SU-DHL-6 (cell line): ENCODE measurements at regions not wholly inside any gene's neighbourhood (a gene's known extent, or its start where the extent isn't known, plus 50 kb on each side); places are given as distances from the start of the nearest gene placed in this dataset.

Source experiments
- H2AFZ ChIP-seq: fragments of 200-600 bp; sonication (generic); 2 replicates; pipeline ENCODE4 v1.6.1; 2014; ENCODE audit warnings: low read depth, mild to moderate bottlenecking, moderate library complexity, mixed read lengths, antibody characterized with exemption, low read length; ENCODE audit not compliant: severe bottlenecking
- H3F3A ChIP-seq: fragments of 200-600 bp; shearing (Covaris generic); 2 replicates; pipeline ENCODE4 v1.6.0; 2016; ENCODE audit warnings: antibody characterized with exemption, mild to moderate bottlenecking; ENCODE audit not compliant: insufficient read depth
- H3K27ac ChIP-seq: fragments of 200-600 bp; sonication (generic); 2 replicates; pipeline ENCODE4 v1.5.1; 2016; ENCODE audit warnings: low read depth, mild to moderate bottlenecking, low read length, moderate library complexity, mixed read lengths
- H3K27me3 ChIP-seq: fragments of 200-600 bp; sonication (generic), shearing (Covaris generic); 2 replicates; pipeline ENCODE4 v1.6.0; 2014; ENCODE audit warnings: mild to moderate bottlenecking, low read length
- H3K36me3 ChIP-seq: fragments of 200-600 bp; sonication (generic); 2 replicates; pipeline ENCODE4 v1.6.1; 2014; ENCODE audit warnings: mild to moderate bottlenecking, low read length, mixed read lengths
- H3K4me2 ChIP-seq: fragments of 300-600, 200-600 bp; shearing (Covaris generic), sonication (generic); 2 replicates; pipeline ENCODE4 v1.6.0; 2014; ENCODE audit warnings: low read length, low read depth, mild to moderate bottlenecking; ENCODE audit not compliant: poor library complexity, severe bottlenecking
- H3K4me3 ChIP-seq: fragments of 200-600 bp; sonication (generic); 2 replicates; pipeline ENCODE4 v1.5.1; 2014; ENCODE audit warnings: antibody characterized with exemption, low read length, mild to moderate bottlenecking, mixed read lengths; ENCODE audit not compliant: insufficient read depth, poor library complexity, severe bottlenecking
- H3K79me2 ChIP-seq: fragments of 200-600 bp; sonication (generic); 2 replicates; pipeline ENCODE4 v1.6.1; 2014; ENCODE audit warnings: mild to moderate bottlenecking, low read length, moderate library complexity; ENCODE audit not compliant: insufficient read depth
- H3K9ac ChIP-seq: fragments of 200-600 bp; sonication (generic); 2 replicates; pipeline ENCODE4 v1.7.0; 2014; ENCODE audit warnings: mild to moderate bottlenecking, low read length
- H3K9me2 ChIP-seq: fragments of 200-600 bp; sonication (generic); replicated peaks from 2 replicates; pipeline ENCODE4 v1.6.1; 2014; ENCODE audit warnings: low read length; ENCODE audit not compliant: insufficient read depth
- H3K9me3 ChIP-seq: fragments of 200-600 bp; sonication (generic); 2 replicates; pipeline ENCODE4 v1.6.1; 2014; ENCODE audit warnings: low read length, mixed read lengths; ENCODE audit not compliant: insufficient read depth
- H4K20me1 ChIP-seq: fragments of 200-600 bp; sonication (generic); 2 replicates; pipeline ENCODE4 v1.6.1; 2014; ENCODE audit warnings: low read depth, mild to moderate bottlenecking, antibody characterized with exemption, low read length, moderate library complexity, mixed read lengths
- EZH2phosphoT487 ChIP-seq: fragments of 200-600 bp; sonication (generic), shearing (Covaris generic); conservative IDR thresholded peaks from 2 replicates; pipeline ENCODE4 v1.6.1; 2018; ENCODE audit warnings: mild to moderate bottlenecking, antibody characterized with exemption, low read length, moderate library complexity, mixed read lengths
- TF ChIP-seq, protein P1 (sequence below): fragments of 200-600 bp; sonication (generic); IDR thresholded peaks from one replicate; pipeline ENCODE4 v1.5.1; 2017; ENCODE audit warnings: antibody characterized with exemption, mild to moderate bottlenecking, low read length, moderate library complexity; ENCODE audit not compliant: insufficient read depth, poor library complexity, severe bottlenecking

DNA sequence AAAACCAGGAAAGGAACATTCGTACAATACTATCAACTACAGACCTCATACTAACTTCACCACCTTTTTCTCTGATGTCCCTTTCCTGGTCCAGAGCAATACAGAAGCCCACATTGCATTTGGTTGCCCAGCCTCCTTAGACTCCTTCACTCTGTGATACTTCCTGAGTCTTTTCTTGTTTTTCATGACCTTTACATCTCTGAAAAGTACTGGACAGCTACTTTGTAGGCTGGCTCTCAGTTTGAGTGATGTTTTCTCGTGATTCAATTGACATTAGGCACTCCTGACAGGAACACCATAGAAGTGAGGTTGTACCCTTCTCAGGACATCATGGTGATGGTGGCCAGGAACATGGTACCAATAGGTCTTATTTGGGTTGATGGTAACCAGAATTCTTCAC is 185.9 kb upstream of the SLC39A10 start:
- H3K4me3 ChIP-seq = no peak overlapping the region
- no peaks in the 10 kb centered on the region for H3K9me2 ChIP-seq
- no peaks in the 10 kb centered on the region for H3K27me3 ChIP-seq
- no peak overlapping the region for H3K9ac ChIP-seq
- TF ChIP-seq EZH2phosphoT487 = no peak
- TF ChIP-seq, protein P1, sequence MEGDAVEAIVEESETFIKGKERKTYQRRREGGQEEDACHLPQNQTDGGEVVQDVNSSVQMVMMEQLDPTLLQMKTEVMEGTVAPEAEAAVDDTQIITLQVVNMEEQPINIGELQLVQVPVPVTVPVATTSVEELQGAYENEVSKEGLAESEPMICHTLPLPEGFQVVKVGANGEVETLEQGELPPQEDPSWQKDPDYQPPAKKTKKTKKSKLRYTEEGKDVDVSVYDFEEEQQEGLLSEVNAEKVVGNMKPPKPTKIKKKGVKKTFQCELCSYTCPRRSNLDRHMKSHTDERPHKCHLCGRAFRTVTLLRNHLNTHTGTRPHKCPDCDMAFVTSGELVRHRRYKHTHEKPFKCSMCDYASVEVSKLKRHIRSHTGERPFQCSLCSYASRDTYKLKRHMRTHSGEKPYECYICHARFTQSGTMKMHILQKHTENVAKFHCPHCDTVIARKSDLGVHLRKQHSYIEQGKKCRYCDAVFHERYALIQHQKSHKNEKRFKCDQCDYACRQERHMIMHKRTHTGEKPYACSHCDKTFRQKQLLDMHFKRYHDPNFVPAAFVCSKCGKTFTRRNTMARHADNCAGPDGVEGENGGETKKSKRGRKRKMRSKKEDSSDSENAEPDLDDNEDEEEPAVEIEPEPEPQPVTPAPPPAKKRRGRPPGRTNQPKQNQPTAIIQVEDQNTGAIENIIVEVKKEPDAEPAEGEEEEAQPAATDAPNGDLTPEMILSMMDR = no peak
- no peak overlapping the region for H3K27ac ChIP-seq
- H4K20me1 ChIP-seq = no peaks in the 10 kb centered on the region
- H3K79me2 ChIP-seq = no peaks in the 10 kb centered on the region
- no peaks in the 10 kb centered on the region for H3F3A ChIP-seq
- H2AFZ ChIP-seq = no peak overlapping the region
- no peaks in the 10 kb centered on the region for H3K36me3 ChIP-seq
- H3K9me3 ChIP-seq = no peaks in the 10 kb centered on the region
- no peak overlapping the region for H3K4me2 ChIP-seq

DNA sequence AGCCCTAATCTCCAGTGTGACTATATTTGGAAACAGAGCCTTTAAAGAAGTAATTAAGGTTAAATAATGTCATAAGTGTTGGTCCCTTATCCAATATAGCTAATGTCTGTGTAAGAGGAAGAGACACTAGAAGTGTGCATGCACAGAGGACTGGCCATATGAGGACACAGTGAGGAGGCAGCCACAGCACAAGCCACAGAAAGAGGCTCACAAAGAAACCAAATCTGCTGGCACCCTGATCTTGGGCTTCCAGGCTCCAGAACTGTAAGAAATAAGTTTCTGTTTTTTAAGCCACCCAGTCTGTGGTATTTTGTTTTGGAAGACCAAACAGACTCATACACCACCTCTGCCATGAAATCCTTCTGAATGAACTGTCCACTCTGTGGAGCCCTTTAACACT is 186.4 kb upstream of the SLC39A10 start:
- Histone ChIP-seq H3K4me2 (no peak overlapping the region), H3K27ac (no peak overlapping the region)

DNA sequence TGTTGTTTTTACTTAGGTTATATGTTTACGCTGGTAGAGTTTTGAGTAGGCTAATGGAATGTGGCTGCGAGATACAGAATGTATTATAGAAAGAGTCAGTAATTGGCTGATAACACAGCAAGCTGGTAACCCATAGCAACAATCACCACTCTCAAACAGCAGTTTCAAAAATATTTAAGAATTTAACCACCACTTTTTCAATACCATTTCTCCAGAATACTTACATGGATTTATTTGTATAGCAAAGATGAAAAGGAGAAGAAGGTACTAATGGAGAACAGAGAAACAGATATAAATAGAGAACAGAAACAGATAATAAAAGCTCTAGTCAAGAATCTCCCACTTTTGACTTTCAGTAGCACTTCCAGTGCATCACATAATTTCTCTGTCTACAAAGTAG is 188.3 kb upstream of the SLC39A10 start:
- TF ChIP-seq, protein P1 = no peak
- TF ChIP-seq EZH2phosphoT487 = no peak
- H4K20me1 ChIP-seq = no peaks in the 10 kb centered on the region
- no peaks in the 10 kb centered on the region for H3K9me3 ChIP-seq
- H3K4me2 ChIP-seq = no peak overlapping the region
- H3F3A ChIP-seq = no peaks in the 10 kb centered on the region
- no peaks in the 10 kb centered on the region for H3K27me3 ChIP-seq
- H2AFZ ChIP-seq = no peak overlapping the region
- no peak overlapping the region for H3K4me3 ChIP-seq
- no peak overlapping the region for H3K9ac ChIP-seq
- no peaks in the 10 kb centered on the region for H3K79me2 ChIP-seq
- H3K9me2 ChIP-seq = no peaks in the 10 kb centered on the region
- no peaks in the 10 kb centered on the region for H3K36me3 ChIP-seq
- no peak overlapping the region for H3K27ac ChIP-seq

More for the DNA sequence above, 186.4 kb upstream of the SLC39A10 start:
- no peaks in the 10 kb centered on the region for H3K9me2 ChIP-seq
- TF ChIP-seq, protein P1 = no peak
- no peak for TF ChIP-seq EZH2phosphoT487
- no peaks in the 10 kb centered on the region for H3K27me3 ChIP-seq
- no peaks in the 10 kb centered on the region for H3K79me2 ChIP-seq
- H3K36me3 ChIP-seq = no peaks in the 10 kb centered on the region
- H3F3A ChIP-seq = no peaks in the 10 kb centered on the region
- H3K4me3 ChIP-seq = no peak overlapping the region
- no peaks in the 10 kb centered on the region for H3K9me3 ChIP-seq
- H2AFZ ChIP-seq = no peak overlapping the region
- H4K20me1 ChIP-seq = no peaks in the 10 kb centered on the region
- no peak overlapping the region for H3K9ac ChIP-seq

DNA sequence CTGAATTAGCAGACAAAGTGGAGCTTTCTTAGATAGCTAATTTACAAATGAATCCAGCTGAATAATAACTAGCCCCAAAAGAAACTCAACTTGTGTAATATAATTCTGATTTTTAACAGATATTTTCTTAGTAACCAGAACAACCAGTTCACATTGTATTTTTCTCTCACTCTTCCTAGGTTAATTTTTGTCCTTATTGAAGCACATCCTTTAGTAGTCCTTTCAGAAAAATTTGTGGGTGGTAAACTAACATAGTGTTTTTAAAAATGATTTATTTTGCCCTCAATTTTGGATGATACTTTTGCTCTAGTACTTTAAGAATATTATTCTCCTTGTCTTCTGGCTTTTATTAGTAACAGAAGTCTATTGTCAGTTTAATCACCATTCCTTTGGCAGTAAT is 190.6 kb upstream of the SLC39A10 start:
- H3K9me3 ChIP-seq = no peaks in the 10 kb centered on the region
- H4K20me1 ChIP-seq = no peaks in the 10 kb centered on the region
- TF ChIP-seq, protein P1 = no peak
- no peak for TF ChIP-seq EZH2phosphoT487
- H3K27me3 ChIP-seq = no peaks in the 10 kb centered on the region
- no peak overlapping the region for H3K4me2 ChIP-seq
- H2AFZ ChIP-seq = no peak overlapping the region
- H3K27ac ChIP-seq = no peak overlapping the region
- no peaks in the 10 kb centered on the region for H3K36me3 ChIP-seq
- no peak overlapping the region for H3K4me3 ChIP-seq
- H3K79me2 ChIP-seq = no peaks in the 10 kb centered on the region
- no peaks in the 10 kb centered on the region for H3K9me2 ChIP-seq
- no peak overlapping the region for H3K9ac ChIP-seq
- no peaks in the 10 kb centered on the region for H3F3A ChIP-seq
